ENCODE measurements at regions not wholly inside any gene's neighbourhood (a gene's known extent, or its start where the extent isn't known, plus 50 kb on each side); places are given as distances from the start of the nearest gene placed in this dataset.

GRCh38 chr5:51843893-51844292 lies 460.6 kb downstream of the ISL1 start:
- Histone ChIP-seq H3K27me3 (no peaks in the 10 kb centered on the region), H3K36me3 (no peaks in the 10 kb centered on the region), H3K9me3 (no peaks in the 10 kb centered on the region), H3K4me3 (no peak overlapping the region), H3K4me1 (no peaks in the 10 kb centered on the region), H3K27ac (no peak overlapping the region)
- DNase-seq (ENCODE audit: extremely low spot score in 2 of 2) = no peak
- intact Hi-C loops (cut with DNase I) = no loop called here
- TF ChIP-seq POLR2A (IDR thresholded peaks at IDR 0.05) (no peak), CTCF (IDR thresholded peaks at IDR 0.05) (no peak), POLR2AphosphoS5 (IDR thresholded peaks at IDR 0.05; ENCODE audit: insufficient read depth in 1 of 2, low read depth in 1 of 2) (no peak)

- Histone ChIP-seq H3K4me1 (no peaks in the 10 kb centered on the region), H3K4me3 (no peak overlapping the region), H3K9me3 (no peaks in the 10 kb centered on the region), H3K36me3 (no peaks in the 10 kb centered on the region), H3K27ac (no peak overlapping the region), H3K27me3 (no peaks in the 10 kb centered on the region)
- intact Hi-C loops (cut with DNase I) = no loop called here
- TF ChIP-seq CTCF (IDR thresholded peaks at IDR 0.05) = no peak
- no peak for TF ChIP-seq POLR2A (IDR thresholded peaks at IDR 0.05)
- no peak for TF ChIP-seq POLR2AphosphoS5 (IDR thresholded peaks at IDR 0.05; ENCODE audit: insufficient read depth in 1 of 2, low read depth in 1 of 2)
- DNase-seq (ENCODE audit: extremely low spot score in 2 of 2) = no peak
These were observed 462.8 kb downstream of the ISL1 start for GRCh38 chr5:51846015-51846414.

- no peak for TF ChIP-seq CTCF (IDR thresholded peaks at IDR 0.05)
- no peak for TF ChIP-seq POLR2A (IDR thresholded peaks at IDR 0.05)
- no peak for TF ChIP-seq POLR2AphosphoS5 (IDR thresholded peaks at IDR 0.05; ENCODE audit: insufficient read depth in 1 of 2, low read depth in 1 of 2)
- no peak for DNase-seq (ENCODE audit: extremely low spot score in 2 of 2)
- H3K4me1 ChIP-seq = no peaks in the 10 kb centered on the region
- no peaks in the 10 kb centered on the region for H3K36me3 ChIP-seq
- no peak overlapping the region for H3K4me3 ChIP-seq
- no peaks in the 10 kb centered on the region for H3K9me3 ChIP-seq
- intact Hi-C loops (cut with DNase I) = no loop called here
- H3K27me3 ChIP-seq = no peaks in the 10 kb centered on the region
- no peak overlapping the region for H3K27ac ChIP-seq
These were observed 476.4 kb downstream of the ISL1 start for GRCh38 chr5:51859624-51860023.

GRCh38 chr5:51860532-51861018 lies 477.3 kb downstream of the ISL1 start:
- TF ChIP-seq POLR2A (IDR thresholded peaks at IDR 0.05) (no peak), POLR2AphosphoS5 (IDR thresholded peaks at IDR 0.05; ENCODE audit: insufficient read depth in 1 of 2, low read depth in 1 of 2) (no peak), CTCF (IDR thresholded peaks at IDR 0.05) (no peak)
- Histone ChIP-seq H3K27ac (no peak overlapping the region), H3K4me1 (no peaks in the 10 kb centered on the region), H3K36me3 (no peaks in the 10 kb centered on the region), H3K4me3 (no peak overlapping the region), H3K9me3 (no peaks in the 10 kb centered on the region), H3K27me3 (no peaks in the 10 kb centered on the region)
- intact Hi-C loops (cut with DNase I) = no loop called here
- no peak for DNase-seq (ENCODE audit: extremely low spot score in 2 of 2)

GRCh38 chr5:51872144-51872543 lies 488.9 kb downstream of the ISL1 start:
- no peaks in the 10 kb centered on the region for H3K36me3 ChIP-seq
- H3K27ac ChIP-seq = no peak overlapping the region
- DNase-seq (ENCODE audit: extremely low spot score in 2 of 2) = no peak
- H3K9me3 ChIP-seq = no peaks in the 10 kb centered on the region
- intact Hi-C loops (cut with DNase I) = no loop called here
- no peak for TF ChIP-seq POLR2A (IDR thresholded peaks at IDR 0.05)
- TF ChIP-seq POLR2AphosphoS5 (IDR thresholded peaks at IDR 0.05; ENCODE audit: insufficient read depth in 1 of 2, low read depth in 1 of 2) = no peak
- no peak for TF ChIP-seq CTCF (IDR thresholded peaks at IDR 0.05)
- H3K4me1 ChIP-seq = no peaks in the 10 kb centered on the region
- H3K27me3 ChIP-seq = no peaks in the 10 kb centered on the region
- H3K4me3 ChIP-seq = no peak overlapping the region

Data from vagina (tissue), 2 donors.